ENCODE measurements at regions not wholly inside any gene's neighbourhood (a gene's known extent, or its start where the extent isn't known, plus 50 kb on each side); places are given as distances from the start of the nearest gene placed in this dataset.

GRCh38 chr4:186424745-186425144, 130.6 kb downstream of the MTNR1A start:
- TF ChIP-seq CTCF (IDR thresholded peaks at IDR 0.05; ENCODE audit: control extremely low read depth in 1 of 3, insufficient read depth in 1 of 3, low read depth in 1 of 3, low read length in 3 of 3), result no peak
- no peak for TF ChIP-seq RAD21 (IDR thresholded peaks at IDR 0.05 in 1 of 2, conservative IDR thresholded peaks at IDR 0.05 in 1 of 2; ENCODE audit: low read depth in 2 of 2, low read length in 2 of 2)
- TF ChIP-seq POLR2A (IDR thresholded peaks at IDR 0.05; ENCODE audit: control extremely low read depth in 1 of 2, low read depth in 2 of 2, low read length in 2 of 2), result no peak
- TF ChIP-seq, protein P1, sequence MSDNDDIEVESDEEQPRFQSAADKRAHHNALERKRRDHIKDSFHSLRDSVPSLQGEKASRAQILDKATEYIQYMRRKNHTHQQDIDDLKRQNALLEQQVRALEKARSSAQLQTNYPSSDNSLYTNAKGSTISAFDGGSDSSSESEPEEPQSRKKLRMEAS (IDR thresholded peaks at IDR 0.05), result no peak
- no peak for TF ChIP-seq CHD1 (IDR thresholded peaks at IDR 0.05; ENCODE audit: low read depth, low read length)
- TF ChIP-seq EGR1 (IDR thresholded peaks at IDR 0.05; ENCODE audit: borderline replicate concordance, low read depth, low read length), result no peak
